SK-N-SH treated with all-trans-retinoic acid at 6 μM for 48 hours (cell line): ENCODE measurements at regions not wholly inside any gene's neighbourhood (a gene's known extent, or its start where the extent isn't known, plus 50 kb on each side); places are given as distances from the start of the nearest gene placed in this dataset.

Experiments used
- ATAC-seq: fragments of 200-7000 bp; cut with Tn5 transposase; 3 replicates; pipeline ENCODE4 v1.9.1; 2020; ENCODE audit warnings: mild to moderate bottlenecking, moderate library complexity
- ARNTL ChIP-seq: fragments of 450-650 bp; formaldehyde crosslinking; IDR thresholded peaks from 2 replicates; pipeline ENCODE4 v1.5.0; 2020; ENCODE audit warnings: low read depth, mild to moderate bottlenecking, moderate library complexity, borderline replicate concordance
- BACH2 ChIP-seq: fragments of 250-450 bp; sonication (Bioruptor Pico); IDR thresholded peaks from 2 replicates; pipeline ENCODE4 v1.9.0; 2021; ENCODE audit warnings: mild to moderate bottlenecking, borderline replicate concordance
- CSDC2 ChIP-seq: fragments of 250-450 bp; sonication (Bioruptor Pico); IDR thresholded peaks from 2 replicates; pipeline ENCODE4 v1.5.0; 2020; ENCODE audit warnings: mild to moderate bottlenecking, moderate library complexity
- ESRRG ChIP-seq: fragments of 250-450 bp; sonication (Bioruptor Pico); IDR thresholded peaks from 2 replicates; pipeline ENCODE4 v1.6.1; 2021; ENCODE audit warnings: mild to moderate bottlenecking
- GLIS3 ChIP-seq: fragments of 250-450 bp; sonication (Bioruptor Pico); IDR thresholded peaks from 2 replicates; pipeline ENCODE4 v1.5.0; 2020; ENCODE audit warnings: mild to moderate bottlenecking, moderate library complexity
- ISL1 ChIP-seq: fragments of 250-450 bp; sonication (Bioruptor Pico); IDR thresholded peaks from 2 replicates; pipeline ENCODE4 v2.1.2; 2022; ENCODE audit warnings: mild to moderate bottlenecking, moderate library complexity
- OSR1 ChIP-seq: fragments of 250-450 bp; sonication (Bioruptor Pico); IDR thresholded peaks from 2 replicates; pipeline ENCODE4 v1.8.0; 2022; ENCODE audit warnings: moderate library complexity, mild to moderate bottlenecking, inconsistent platforms
- PPARA ChIP-seq: fragments of 250-450 bp; sonication (Bioruptor Pico); IDR thresholded peaks from 2 replicates; pipeline ENCODE4 v1.5.0; 2020; ENCODE audit warnings: mild to moderate bottlenecking, borderline replicate concordance
- RARB ChIP-seq: fragments of 250-450 bp; sonication (Bioruptor Pico); IDR thresholded peaks from 2 replicates; pipeline ENCODE4 v1.8.0; 2021; ENCODE audit warnings: mild to moderate bottlenecking, moderate library complexity
- TCF4 ChIP-seq: fragments of 250-450 bp; sonication (Bioruptor Pico); IDR thresholded peaks from 2 replicates; pipeline ENCODE4 v1.8.0; 2021; ENCODE audit warnings: mild to moderate bottlenecking, moderate library complexity, borderline replicate concordance
- TOX ChIP-seq: fragments of 250-450 bp; sonication (Bioruptor Pico); IDR thresholded peaks from 2 replicates; pipeline ENCODE4 v1.8.0; 2021; ENCODE audit warnings: mild to moderate bottlenecking, moderate library complexity, borderline replicate concordance
- ZC3H10 ChIP-seq: fragments of 250-450 bp; sonication (Bioruptor Pico); IDR thresholded peaks from 2 replicates; pipeline ENCODE4 v1.5.1; 2021; ENCODE audit warnings: mild to moderate bottlenecking, moderate library complexity
- ZFP3 ChIP-seq: fragments of 250-450 bp; sonication (Bioruptor Pico); IDR thresholded peaks from 2 replicates; pipeline ENCODE4 v1.5.0; 2020; ENCODE audit warnings: mild to moderate bottlenecking, moderate library complexity
- ZFP30 ChIP-seq: fragments of 450-650 bp; formaldehyde crosslinking; IDR thresholded peaks from 2 replicates; pipeline ENCODE4 v1.5.0; 2022; ENCODE audit warnings: mild to moderate bottlenecking, moderate library complexity
- ZNF565 ChIP-seq: fragments of 450-650 bp; formaldehyde crosslinking; conservative IDR thresholded peaks from 2 replicates; pipeline ENCODE4 v1.5.0; 2020; ENCODE audit warnings: low read depth, mild to moderate bottlenecking, moderate library complexity
- ZNF70 ChIP-seq: fragments of 450-650 bp; formaldehyde crosslinking; IDR thresholded peaks from 2 replicates; pipeline ENCODE4 v1.5.0; 2020; ENCODE audit warnings: mild to moderate bottlenecking, moderate library complexity
- ZNF8 ChIP-seq: fragments of 450-650 bp; formaldehyde crosslinking; IDR thresholded peaks from 2 replicates; pipeline ENCODE4 v1.5.0; 2020; ENCODE audit warnings: mild to moderate bottlenecking, moderate library complexity
- TF ChIP-seq, protein P1 (sequence below): fragments of 250-450 bp; sonication (Bioruptor Pico); IDR thresholded peaks from 2 replicates; pipeline ENCODE4 v1.5.0; 2020; ENCODE audit warnings: mild to moderate bottlenecking, moderate library complexity
- TF ChIP-seq, protein P2 (sequence below): fragments of 250-450 bp; sonication (Bioruptor Pico); IDR thresholded peaks from 2 replicates; pipeline ENCODE4 v1.5.1; 2020; ENCODE audit warnings: low read depth, mild to moderate bottlenecking, moderate library complexity
- TF ChIP-seq, protein P3 (sequence below): fragments of 250-450 bp; sonication (Bioruptor Pico); IDR thresholded peaks from 2 replicates; pipeline ENCODE4 v1.8.0; 2020; ENCODE audit warnings: mild to moderate bottlenecking, moderate library complexity, borderline replicate concordance

DNA sequence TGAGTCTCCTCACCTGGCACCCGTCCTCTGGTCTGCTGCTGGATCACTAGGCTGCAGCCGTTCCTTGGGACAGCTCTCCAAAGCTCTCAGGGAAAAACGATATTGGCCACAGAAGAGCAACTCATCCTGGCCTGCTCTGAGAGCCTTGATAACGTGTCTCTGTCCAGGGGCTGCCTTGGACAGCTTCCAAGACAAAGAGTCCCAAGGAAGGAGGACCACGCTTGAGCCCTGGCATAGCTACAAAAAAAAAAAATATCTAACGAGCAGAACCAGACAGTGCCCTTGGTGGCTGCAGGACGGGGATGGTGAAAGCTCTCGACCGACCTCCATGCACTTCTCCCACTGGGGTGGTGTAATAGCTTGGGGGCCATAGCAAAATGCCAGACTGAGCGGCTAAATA lies 589.6 kb downstream of the NPHP4 start (continued):
- TF ChIP-seq, protein P1, sequence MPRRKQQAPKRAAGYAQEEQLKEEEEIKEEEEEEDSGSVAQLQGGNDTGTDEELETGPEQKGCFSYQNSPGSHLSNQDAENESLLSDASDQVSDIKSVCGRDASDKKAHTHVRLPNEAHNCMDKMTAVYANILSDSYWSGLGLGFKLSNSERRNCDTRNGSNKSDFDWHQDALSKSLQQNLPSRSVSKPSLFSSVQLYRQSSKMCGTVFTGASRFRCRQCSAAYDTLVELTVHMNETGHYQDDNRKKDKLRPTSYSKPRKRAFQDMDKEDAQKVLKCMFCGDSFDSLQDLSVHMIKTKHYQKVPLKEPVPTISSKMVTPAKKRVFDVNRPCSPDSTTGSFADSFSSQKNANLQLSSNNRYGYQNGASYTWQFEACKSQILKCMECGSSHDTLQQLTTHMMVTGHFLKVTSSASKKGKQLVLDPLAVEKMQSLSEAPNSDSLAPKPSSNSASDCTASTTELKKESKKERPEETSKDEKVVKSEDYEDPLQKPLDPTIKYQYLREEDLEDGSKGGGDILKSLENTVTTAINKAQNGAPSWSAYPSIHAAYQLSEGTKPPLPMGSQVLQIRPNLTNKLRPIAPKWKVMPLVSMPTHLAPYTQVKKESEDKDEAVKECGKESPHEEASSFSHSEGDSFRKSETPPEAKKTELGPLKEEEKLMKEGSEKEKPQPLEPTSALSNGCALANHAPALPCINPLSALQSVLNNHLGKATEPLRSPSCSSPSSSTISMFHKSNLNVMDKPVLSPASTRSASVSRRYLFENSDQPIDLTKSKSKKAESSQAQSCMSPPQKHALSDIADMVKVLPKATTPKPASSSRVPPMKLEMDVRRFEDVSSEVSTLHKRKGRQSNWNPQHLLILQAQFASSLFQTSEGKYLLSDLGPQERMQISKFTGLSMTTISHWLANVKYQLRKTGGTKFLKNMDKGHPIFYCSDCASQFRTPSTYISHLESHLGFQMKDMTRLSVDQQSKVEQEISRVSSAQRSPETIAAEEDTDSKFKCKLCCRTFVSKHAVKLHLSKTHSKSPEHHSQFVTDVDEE (CRISPR knock-in tag), result no peak
- no peak for TF ChIP-seq OSR1 (CRISPR knock-in tag)
- TF ChIP-seq BACH2 (CRISPR knock-in tag), result no peak
- TF ChIP-seq ZFP30 (CRISPR knock-in tag), result no peak
- TF ChIP-seq, all 23 proteins: peak for 0

DNA sequence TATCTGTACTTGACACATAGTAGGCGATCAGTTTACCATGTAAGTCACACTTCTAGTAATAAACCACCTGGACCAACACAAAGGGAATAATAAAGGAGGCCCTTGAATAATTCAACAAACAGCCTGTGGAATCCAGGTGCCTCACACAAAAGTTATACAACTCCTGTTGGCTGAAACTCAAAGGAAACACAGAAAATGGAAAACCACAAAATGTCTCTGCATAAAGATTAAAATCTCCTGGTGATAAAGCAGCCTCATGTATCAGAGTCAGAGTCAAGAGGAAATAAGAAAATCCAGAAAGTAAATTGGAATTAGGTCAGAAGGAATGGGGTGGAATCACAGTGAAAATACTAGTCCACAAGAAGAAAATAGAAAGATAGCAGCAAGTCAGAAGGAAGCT lies 592.5 kb downstream of the NPHP4 start:
- ATAC-seq, result no peak
- no peak for TF ChIP-seq ESRRG (CRISPR knock-in tag)
- TF ChIP-seq GLIS3 (CRISPR knock-in tag), result no peak
- TF ChIP-seq, protein P2, sequence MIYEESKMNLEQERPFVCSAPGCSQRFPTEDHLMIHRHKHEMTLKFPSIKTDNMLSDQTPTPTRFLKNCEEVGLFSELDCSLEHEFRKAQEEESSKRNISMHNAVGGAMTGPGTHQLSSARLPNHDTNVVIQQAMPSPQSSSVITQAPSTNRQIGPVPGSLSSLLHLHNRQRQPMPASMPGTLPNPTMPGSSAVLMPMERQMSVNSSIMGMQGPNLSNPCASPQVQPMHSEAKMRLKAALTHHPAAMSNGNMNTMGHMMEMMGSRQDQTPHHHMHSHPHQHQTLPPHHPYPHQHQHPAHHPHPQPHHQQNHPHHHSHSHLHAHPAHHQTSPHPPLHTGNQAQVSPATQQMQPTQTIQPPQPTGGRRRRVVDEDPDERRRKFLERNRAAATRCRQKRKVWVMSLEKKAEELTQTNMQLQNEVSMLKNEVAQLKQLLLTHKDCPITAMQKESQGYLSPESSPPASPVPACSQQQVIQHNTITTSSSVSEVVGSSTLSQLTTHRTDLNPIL, result no peak
- TF ChIP-seq ZNF565 (CRISPR knock-in tag), result no peak
- TF ChIP-seq ARNTL, result no peak
- TF ChIP-seq ZFP3 (CRISPR knock-in tag), result no peak
- no peak for TF ChIP-seq ISL1 (CRISPR knock-in tag)

DNA sequence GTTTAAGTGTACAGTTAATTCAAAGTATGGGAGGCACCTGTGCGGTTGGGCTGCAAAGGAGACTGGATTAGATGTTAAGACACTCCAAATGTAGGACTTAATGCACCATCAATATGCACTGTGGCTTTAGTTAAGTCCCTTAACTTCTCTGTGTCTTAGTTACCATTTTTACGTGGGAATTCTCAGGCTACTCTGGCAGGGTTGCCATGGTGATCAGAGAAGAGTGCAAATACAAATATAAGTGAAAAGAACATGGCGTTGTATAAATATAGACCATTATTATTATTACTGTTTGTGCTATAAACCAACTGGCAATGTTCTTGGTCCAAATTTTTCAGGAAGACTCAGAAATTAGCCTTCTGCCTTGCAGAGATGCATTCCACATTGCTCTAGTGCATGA lies 595.6 kb downstream of the NPHP4 start:
- TF ChIP-seq TOX (CRISPR knock-in tag) (no peak), ESRRG (CRISPR knock-in tag) (no peak), CSDC2 (no peak), PPARA (no peak), ZC3H10 (CRISPR knock-in tag) (no peak), ZNF565 (CRISPR knock-in tag) (no peak)
- TF ChIP-seq, protein P3, sequence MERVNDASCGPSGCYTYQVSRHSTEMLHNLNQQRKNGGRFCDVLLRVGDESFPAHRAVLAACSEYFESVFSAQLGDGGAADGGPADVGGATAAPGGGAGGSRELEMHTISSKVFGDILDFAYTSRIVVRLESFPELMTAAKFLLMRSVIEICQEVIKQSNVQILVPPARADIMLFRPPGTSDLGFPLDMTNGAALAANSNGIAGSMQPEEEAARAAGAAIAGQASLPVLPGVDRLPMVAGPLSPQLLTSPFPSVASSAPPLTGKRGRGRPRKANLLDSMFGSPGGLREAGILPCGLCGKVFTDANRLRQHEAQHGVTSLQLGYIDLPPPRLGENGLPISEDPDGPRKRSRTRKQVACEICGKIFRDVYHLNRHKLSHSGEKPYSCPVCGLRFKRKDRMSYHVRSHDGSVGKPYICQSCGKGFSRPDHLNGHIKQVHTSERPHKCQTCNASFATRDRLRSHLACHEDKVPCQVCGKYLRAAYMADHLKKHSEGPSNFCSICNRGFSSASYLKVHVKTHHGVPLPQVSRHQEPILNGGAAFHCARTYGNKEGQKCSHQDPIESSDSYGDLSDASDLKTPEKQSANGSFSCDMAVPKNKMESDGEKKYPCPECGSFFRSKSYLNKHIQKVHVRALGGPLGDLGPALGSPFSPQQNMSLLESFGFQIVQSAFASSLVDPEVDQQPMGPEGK (CRISPR knock-in tag), result no peak
- no peak for ATAC-seq

DNA sequence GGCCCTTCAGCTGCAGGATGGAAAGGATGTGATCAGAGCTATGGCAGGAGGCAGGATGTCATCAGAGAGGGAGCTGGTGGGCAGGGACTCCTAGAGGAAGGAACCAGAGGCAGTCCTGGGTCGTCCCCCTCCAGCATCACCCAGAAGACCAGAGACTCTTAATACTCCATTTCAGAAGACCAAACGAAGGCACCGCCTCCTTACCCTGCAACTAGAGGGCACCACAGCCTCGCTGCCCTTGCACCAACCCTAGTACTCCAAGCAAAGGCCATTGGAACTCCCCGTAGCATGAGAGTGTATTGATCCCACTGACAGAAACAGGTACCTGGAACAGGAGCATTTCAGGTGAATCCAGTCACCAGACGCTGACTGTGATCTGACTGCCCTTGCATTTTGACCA lies 598.1 kb downstream of the NPHP4 start:
- ATAC-seq, result no peak
- TF ChIP-seq ZNF70 (CRISPR knock-in tag) (no peak), RARB (CRISPR knock-in tag) (no peak), TCF4 (no peak), OSR1 (CRISPR knock-in tag) (no peak), ZFP30 (CRISPR knock-in tag) (no peak), BACH2 (CRISPR knock-in tag) (no peak)
- TF ChIP-seq, protein P2, result no peak
- TF ChIP-seq, all 23 proteins: peak for 0

DNA sequence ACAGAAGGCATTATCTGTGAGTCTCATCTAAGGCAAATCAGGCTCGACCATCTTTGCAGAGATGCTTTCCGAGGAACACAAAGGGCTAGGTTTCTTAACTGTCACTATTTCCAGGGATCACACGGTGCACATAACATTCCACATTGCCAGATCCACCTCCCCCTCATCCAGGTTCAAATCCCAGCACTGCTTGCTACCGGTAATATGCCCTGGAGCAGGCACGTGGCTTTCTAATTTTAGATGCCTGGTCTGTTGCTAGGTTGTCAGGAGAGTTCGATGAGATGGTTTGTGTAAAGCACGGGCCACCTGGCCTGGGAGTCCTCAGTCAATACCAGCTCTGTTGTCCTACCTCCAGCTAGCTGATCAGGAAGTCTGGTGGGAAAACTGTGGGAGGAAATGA lies 598.6 kb downstream of the NPHP4 start:
- no peak for ATAC-seq
- TF ChIP-seq TCF4, result no peak
- TF ChIP-seq BACH2 (CRISPR knock-in tag), result no peak

DNA sequence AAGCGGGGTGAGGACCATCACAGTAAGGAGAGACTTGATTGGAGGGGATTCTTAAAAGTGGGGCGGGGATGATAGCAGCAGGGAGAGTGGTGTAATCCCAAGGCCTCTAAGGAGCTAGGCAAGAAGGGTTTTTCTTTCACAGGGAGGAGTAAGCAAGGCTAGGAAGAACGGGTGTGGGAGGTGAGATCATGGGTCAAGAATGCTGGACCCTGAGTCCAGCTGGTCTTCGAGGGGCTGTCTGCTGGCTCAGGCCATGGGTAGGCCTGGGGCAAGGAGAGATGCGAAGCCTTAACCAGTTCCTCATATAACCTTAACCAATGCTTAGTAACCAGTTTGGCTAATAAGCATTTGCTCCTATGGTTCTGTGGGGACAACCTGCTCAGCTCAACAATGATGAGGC lies 599.1 kb downstream of the NPHP4 start:
- no peak for ATAC-seq
- TF ChIP-seq OSR1 (CRISPR knock-in tag) (no peak), ZNF8 (no peak)
